Skeletal muscle cell (primary cell): ENCODE measurements at regions not wholly inside any gene's neighbourhood (a gene's known extent, or its start where the extent isn't known, plus 50 kb on each side); places are given as distances from the start of the nearest gene placed in this dataset.
A peak's percentile ranks its signal among the peaks of the same experiment; 100 is the strongest.
"Not testable (repeated sequence)": the region's sequence is repeated elsewhere in the genome, so short reads cannot be mapped to it uniquely, and the experiment has no call there.

Experiments used
- DNase-seq: peaks from one replicate; pipeline ENCODE4 v3.0.0-alpha.2; 2010; ENCODE audit warnings: low read depth
- H3K4me3 ChIP-seq: 2 replicates; pipeline ENCODE4 v1.5.1; 2011; ENCODE audit warnings: low read depth, mild to moderate bottlenecking, control low read depth, low read length, moderate library complexity

DNA sequence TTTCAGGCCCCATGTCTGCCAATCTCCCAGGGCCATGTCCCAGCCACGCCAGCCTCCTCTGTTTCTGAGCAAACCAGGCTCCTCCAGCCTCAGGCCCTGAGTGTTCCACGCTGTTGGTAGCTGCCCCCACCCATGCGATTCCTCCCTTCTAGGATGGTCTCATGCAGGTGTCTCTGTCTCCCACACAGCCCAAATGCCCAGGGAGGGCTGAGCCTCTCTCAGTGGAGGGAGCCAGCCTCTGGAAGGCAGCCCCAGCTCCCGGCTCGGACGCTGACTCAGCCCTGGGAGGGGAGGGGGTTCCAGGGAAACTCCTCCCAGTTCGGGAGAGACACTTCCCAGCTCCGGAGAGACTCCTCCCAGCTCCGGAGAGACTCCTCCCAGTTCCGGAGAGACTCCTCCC is 122.9 kb upstream of the AFDN start:
- no peak overlapping the region for H3K4me3 ChIP-seq
- DNase-seq, result no peak

DNA sequence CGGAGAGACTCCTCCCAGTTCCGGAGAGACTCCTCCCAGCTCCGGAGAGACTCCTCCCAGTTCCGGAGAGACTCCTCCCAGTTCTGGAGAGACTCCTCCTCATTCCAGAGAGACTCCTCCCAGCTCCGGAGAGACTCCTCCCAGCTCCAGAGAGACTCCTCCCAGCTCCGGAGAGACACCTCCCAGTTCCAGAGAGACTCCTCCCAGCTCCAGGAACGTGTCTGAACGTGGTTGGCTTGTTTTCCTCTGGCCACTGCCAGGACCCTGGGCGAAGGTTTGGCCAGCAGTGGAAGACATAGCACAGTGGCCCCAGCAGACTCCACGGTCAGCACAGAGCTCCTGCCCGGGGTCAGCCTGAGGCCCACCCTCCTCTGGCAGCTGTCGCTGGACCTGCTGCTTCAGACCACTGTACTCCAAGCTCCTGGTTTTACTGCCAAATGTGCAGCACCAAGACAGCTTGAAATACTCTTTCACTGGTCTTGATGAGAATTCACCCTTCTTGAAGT is 122.3 kb upstream of the AFDN start:
- no peak for DNase-seq
- H3K4me3 ChIP-seq, result no peak overlapping the region

DNA sequence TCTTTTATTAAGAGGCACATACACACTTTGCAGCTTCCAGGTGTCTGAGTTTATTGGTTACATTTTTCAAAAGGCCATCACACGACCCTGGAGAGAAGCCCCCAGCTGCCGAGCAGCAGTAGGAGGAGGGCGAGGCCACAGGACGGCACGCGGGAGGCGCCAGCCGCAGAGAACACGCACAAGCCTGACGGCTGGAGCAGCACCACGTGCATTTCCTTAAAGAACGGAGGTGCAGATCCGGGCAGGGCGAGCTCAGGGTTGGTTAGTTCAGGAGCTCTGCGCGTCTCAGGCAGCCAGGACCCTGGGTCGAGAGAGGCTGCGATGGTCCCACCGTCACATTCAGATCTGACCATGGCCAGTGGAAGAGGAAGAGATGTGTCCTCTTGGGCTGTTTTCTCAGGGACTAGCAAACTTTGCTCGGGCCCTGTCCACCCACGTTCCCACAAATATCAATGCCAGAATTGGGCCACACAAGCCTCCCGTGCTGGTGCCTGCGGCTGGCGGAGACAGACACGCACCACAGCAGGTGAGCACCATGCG is 121.4 kb upstream of the AFDN start:
- no peak overlapping the region for H3K4me3 ChIP-seq
- no peak for DNase-seq

DNA sequence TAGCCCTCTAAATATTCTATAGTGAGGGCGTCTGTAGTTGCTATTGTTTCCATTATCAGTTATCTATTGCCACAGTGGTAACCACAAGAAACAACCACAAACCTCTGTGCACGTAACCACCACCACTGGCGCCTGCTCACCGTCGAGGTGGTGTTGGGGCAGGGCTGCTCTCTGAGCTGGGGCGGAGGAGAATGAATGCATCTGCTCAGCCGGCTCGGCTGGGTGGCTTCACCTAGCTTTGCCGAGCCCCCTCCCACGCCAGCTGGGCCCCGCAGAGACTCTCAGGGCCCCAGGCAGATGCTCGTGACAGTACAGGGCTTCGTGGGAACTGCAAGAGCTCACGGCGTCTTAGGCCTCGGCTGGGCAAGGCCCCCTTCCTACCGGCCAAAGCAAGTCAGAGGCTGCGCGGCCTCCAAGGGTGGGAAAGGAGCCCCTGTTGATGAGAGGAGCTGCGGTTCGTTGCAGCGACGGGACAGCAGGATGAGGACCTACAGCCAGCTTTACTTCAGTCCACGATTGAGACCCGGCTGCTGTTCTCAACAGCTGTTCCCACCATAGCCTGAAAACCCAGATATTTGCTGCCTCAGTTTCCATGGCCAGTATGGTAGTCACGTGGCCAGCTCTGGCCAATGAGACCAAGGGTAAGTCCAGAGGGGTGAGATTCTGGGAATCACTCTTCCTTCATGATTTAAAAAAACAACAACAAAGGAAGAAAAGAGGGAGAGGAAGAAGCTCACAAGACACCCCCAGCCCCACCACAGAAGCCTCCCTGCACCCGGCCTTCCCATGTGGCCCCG is 120.2 kb upstream of the AFDN start:
- no peak for DNase-seq
- H3K4me3 ChIP-seq, result no peak overlapping the region

DNA sequence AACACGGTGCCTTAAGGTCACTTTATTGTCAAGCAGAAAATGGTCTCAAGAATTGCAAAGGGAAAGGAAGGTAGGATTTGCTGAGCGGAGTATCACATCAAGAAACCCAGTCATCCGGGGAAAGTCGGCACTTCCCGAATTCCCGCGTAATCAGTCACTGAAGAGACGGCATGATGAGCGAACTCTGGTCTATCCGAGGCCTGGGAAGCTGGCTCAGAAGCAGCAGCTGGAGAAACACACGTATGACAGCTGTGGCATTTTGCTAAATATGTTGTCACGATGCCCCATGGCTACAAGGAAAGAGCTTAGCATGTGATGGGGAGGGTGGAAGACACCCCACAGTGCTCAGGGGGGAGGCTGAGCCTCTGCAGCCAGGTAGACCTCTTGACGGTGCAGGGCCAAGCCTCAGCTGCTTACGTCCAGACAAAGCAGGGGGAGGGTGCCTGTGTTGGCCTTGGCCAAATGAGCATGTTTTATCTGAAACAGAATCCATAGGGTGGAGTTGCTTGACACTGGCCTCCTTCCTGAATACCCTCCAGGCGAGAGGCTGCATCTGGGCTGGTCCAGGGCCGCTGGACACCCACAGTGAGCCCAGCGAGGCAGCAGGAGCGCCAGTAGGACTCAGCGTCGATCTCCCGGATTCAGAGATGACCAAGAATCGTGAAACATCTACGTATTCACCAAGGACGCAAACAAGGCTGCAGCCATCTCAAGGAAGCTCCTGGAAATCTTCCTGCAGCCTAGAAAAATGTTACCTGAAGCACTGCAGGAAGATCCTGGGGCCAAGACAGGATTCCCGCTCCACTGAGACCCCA is 118.8 kb upstream of the AFDN start:
- peak; percentile 4 for DNase-seq
- H3K4me3 ChIP-seq, result no peak overlapping the region

DNA sequence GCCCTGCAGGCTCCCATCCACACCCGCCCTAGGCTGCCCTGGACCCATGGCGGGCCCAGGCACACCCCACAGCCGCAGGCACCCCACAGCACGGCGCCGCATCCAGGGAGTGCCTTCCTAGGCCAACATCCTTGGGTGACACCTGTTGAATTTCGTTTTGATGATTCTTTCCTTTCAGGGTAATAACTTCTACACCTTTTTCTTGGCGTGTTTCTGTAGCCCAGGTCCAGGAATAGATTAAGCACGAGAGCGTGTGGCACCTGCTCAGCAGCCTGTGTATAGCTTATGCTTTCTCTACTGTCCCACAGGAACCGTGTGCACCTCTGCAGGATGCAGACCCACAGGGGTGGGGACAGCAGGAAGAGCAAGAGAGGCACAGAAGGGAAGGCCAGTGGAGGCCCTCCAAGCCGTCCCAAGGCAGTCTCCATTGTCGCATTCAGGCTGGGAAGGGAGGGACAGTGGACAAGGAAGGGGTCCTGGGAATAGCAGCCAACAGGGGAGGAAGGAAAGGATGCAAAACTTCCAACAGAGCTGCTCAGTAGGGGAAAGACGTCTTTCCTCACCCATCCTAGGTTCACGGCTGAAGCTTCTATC is 118.1 kb upstream of the AFDN start:
- no peak overlapping the region for H3K4me3 ChIP-seq
- no peak for DNase-seq

DNA sequence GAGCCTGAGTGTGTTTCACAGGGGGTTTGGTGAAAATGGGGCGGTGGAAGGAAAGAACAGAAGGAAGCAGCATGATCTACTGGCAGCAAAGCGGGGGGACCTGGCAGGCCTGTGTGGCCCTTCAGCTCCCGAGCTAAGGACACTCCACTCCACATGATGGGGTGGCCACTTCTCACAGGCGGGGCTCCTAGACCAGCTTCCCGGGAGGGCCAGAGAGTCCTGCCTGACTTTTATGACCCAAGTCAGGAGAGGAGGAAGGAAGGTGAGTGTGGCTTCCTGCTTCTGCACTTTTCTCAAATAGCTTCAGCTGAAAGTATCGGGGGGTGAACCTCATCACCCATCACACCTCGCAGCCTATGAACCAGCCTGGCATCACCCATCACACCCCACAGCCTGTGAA is 117.5 kb upstream of the AFDN start:
- no peak for DNase-seq
- H3K4me3 ChIP-seq, result no peak overlapping the region

DNA sequence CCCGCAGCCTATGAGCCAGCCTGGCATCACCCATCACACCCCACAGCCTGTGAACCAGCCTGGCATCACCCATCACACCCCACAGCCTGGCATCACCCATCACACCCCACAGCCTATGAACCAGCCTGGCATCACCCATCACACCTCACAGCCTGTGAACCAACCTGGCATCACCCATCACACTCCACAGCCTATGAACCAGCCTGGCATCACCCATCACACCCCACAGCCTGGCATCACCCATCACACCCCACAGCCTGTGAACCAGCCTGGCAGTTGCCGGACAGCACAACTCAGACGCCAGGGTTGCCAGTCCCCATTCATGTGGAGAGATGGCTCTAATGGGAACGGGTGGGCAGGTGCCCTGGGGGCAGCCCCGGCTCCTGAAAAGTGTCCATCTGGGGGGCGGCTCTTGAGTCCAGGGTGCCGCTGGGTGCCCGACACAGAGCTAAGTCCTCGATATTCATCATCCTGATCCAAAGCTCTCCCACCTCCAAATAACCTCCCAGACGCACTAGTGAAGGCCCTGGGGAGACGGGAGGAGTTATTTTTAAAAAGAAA is 116.9 kb upstream of the AFDN start:
- not testable (repeated sequence) for H3K4me3 ChIP-seq, DNase-seq

DNA sequence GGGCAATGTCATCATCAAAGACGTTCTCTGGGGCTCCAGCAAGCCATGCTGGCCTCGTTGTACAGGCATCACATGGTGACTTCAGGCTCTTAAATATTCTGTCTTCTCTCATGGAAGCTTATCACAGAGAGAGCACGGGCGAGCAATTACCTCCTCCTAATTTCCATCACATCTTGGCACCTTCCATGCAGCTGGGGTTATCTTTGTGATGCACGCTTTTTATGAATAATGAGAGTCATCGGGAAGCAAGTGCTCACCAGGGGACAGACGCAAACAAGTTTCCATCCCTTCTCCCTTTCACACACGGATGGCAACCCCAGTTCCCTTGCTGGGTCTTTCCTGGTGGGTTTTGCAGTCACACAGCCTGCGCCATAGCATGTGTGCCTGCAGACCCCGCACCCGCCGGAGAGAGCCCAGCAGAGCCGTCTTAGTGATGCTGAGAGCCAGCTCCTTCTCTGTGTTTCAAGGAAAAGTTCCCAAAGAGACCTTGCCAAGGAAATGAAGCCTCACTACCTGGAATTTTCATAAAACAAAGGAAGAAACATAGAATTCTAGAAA is 116.3 kb upstream of the AFDN start:
- no peak overlapping the region for H3K4me3 ChIP-seq
- no peak for DNase-seq

DNA sequence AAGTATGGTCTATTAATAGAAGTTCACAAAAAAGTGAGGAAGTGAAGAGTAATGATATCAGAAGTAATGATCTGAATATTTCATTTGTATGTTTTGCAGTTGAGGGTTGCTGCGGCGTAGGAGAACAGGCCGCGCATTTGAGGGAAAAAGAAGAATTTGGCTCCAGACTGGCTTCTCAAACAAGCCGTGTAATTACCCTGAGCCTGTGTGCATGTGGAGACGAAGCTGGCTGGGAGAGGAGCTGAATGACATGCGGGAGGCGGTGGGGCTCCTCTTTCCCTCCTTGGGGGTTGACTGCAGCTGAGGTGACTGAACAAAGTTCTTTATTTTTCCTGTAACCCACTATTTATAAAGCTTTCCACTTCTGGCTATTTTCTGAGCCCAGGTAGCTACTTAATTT is 115.5 kb upstream of the AFDN start:
- no peak overlapping the region for H3K4me3 ChIP-seq
- DNase-seq, result no peak

DNA sequence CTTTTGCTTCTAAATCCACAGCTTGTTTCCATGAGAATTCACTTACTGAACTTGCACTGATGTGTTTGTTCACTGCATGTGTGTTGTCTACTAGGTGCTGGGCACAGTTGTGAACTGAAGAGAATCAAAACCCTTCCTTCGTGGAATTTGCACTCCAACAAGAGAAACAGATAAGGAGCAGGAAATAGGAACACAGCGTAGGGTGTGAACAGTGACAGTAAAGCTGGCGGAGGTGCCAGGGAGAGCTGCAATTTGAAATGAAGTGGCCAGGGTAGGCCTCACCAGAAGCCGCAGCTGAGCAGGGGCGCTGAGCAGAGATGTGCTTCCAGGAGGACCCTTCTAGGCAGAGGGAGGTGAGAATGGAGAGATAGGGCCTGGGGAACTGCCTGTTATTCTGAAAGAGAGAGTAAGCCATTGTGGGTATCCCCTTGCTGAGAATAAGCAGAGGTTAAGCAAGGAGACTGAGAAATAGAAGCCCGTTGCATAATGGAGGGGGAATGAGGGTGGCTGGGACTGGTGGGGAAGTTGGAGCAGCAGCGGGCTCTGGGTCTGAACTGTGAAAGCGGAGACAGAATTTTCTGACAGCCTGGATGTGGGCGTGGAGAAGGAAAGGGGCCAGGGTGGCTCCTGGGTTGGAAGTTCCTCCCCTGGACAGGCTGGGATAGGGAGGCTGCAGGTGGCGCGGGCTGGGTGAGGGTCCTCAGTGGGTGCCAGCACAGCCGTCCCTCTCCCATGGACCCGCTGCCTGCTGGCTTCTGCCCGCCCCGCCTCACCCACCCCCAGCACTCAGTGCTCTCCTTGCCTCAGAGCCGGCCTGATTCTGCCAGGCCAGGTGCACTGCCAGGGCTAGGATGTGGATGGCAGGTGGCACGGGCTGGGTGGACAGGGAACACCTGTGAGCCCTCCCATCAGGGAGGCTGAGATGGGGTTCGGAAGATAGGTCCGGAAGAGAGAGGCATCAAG is 114.7 kb upstream of the AFDN start:
- no peak for DNase-seq
- H3K4me3 ChIP-seq, result no peak overlapping the region

DNA sequence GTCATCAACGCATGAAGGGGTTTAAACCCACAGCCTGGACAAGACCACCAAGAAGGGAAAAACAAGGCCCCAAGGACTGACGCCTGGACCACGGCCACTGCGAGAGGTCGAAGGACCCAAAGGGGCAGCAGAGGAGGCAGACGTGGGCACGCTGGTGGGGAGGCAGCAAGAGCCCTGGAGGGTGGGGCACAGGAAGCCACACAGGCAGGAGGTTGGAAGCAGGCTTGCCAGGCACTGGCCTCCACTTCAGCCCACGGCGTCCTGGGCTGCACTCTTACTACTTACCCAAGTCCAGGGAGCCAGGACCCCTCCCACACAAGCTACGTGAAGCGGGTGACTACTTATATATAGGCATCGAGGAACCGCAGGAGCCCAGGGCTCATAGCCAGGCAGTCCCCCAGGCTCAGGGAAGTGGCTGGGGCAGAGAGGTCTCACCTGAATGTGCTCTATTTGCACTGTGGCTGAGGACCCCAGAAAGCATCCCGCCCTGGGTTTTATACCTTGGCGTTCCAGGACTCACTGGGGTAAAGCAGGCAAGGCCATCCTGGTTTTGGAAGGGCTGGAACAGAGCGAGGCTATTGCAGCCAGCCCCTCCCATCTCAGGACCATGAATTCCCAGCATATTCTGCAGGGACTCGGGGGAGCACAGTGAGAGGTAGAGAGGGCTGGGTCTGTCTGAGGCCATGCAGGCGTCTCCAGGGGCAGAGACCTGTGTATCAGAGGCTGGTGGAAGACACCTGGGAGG is 113.8 kb upstream of the AFDN start:
- H3K4me3 ChIP-seq, result no peak overlapping the region
- no peak for DNase-seq

DNA sequence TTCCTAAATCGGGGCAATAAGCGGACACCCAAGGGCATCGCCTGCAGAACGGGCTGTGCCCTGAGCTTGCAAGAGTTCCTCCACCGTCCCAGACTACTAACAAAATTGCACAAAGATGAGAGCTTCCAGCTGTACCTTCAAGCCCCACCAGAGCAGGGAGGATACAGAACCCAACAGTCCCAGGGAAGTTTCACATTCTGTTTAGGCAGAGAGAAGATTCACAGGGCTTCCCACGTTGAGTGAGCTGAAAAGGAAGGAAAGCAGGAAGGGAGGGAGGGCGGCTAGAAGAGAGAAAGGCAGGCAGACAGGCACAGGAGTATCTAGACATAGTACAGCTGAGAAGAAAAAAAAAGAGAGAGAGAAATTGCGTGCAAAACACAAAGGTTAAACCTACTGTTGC is 112.6 kb upstream of the AFDN start:
- H3K4me3 ChIP-seq, result no peak overlapping the region
- DNase-seq, result no peak

DNA sequence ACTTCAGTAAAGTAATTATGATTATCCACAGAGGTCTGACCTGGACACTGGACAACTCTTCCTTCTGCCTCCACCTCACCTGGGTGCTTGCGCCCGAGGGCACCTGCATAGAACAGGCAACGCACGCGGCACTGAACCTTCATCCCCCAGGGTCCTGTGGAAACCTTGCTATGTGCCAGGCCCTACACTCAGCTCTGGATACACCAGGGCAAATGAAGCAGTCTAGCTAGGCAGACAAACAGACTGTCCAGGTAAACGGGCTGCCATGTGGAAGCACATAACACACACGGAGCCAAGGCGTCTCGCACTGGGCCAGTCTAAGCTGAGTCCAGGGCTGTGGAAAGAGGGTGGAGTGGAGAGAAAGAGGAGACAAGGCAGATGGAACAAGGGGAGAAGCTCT is 109.3 kb upstream of the AFDN start:
- no peak for DNase-seq
- H3K4me3 ChIP-seq, result no peak overlapping the region

DNA sequence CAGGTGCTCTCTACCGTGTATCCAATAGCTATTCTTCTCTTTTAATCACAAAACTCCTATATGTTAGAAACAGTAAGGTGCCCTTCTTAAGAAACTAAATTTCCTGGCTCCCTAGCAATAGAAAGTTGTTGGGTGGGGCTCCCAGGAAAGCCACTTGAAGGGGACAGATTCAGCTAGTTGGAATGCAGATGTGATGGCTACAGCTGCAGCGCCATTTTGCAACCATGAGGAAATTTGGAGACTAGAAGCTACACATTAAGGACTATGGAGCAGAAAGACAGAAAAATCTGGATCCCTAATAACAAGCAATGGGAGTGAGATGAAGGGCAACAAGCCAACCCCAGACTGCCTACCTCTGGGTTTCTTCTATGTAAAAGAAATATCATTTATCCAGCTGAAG is 108.8 kb upstream of the AFDN start:
- H3K4me3 ChIP-seq, result no peak overlapping the region
- DNase-seq, result no peak

DNA sequence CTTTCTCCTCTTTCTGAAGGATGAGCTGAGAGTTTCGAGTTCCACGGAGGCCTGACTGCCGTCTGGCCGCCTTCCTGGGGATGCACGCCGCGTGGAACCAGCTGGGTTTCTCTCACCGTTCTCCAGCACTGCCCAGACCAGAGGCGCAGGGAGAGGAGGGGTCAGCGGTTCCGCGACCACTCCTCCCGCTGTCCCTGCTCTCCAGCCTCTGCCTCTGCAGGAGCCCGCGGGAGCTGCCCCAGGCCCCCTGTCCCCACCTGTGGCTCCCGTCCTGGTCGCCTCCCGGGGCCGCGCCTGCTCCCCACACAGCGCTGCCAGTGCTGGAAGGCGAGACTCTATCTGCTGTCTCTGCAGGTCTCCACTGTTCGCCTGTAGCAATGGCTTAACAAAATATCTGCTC is 106.8 kb upstream of the AFDN start:
- DNase-seq, result no peak
- H3K4me3 ChIP-seq, result no peak overlapping the region

DNA sequence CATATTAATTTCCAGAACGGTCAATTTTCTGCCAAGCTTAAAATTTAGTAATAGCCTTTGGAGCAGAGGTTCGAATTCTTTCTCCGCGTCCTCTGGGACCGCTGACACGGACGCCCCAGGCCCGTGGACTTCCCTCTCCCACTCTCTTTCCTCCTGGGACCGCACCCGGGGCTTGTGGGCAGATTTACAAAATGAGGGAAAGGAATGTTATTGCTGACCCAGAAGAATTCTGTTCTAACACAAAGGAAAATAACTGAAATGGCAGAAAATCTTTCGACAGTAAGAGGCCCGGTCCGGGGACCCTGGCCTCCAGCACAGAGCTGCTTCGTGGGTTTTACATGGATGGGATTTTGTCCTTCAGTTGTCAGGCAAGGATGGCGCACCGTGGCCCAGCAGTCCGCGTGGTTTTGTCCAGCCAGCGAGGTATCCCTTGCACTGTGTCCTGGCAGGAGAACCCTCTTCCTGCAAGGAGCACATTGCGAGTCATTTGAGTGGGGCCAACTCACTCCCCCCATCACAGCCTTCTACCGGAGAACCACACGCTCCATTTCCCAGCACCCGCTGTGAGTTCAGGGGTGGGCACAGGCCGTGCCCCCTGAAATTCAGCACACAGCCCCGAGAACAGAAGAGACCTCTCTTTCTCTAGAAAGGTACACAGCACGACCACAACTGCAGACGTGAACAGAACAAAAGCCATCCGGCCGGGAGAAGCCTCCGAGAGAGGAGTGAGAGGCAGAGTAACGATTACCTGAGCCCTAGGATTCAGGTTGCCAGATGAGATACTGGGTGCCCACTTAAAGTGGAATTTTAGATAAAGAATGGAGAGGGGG is 106.0 kb upstream of the AFDN start:
- DNase-seq, result no peak
- no peak overlapping the region for H3K4me3 ChIP-seq
